Prostate gland (tissue), 2 donors: ENCODE measurements at regions not wholly inside any gene's neighbourhood (a gene's known extent, or its start where the extent isn't known, plus 50 kb on each side); places are given as distances from the start of the nearest gene placed in this dataset.

Experiments
- CTCF ChIP-seq, 4 experiments: fragments of 200-600 bp in 2 of 4; fragments of 450-650 bp in 2 of 4; sonication (generic) in 2 of 4; IDR thresholded peaks; 1 replicate in 3 of 4; 2 replicates in 1 of 4; pipeline ENCODE4 v1.5.1; 2016 to 2019; ENCODE audit warnings: antibody characterized with exemption in 4 of 4, mild to moderate bottlenecking in 2 of 4, moderate library complexity in 2 of 4
- POLR2A ChIP-seq: fragments of 450-650 bp; IDR thresholded peaks from one replicate; pipeline ENCODE4 v1.6.1; 2016; ENCODE audit warnings: antibody characterized with exemption, mild to moderate bottlenecking
- POLR2AphosphoS5 ChIP-seq: sonication (generic); formaldehyde crosslinking; IDR thresholded peaks from one replicate; pipeline ENCODE4 v1.6.1; 2017; ENCODE audit warnings: antibody characterized with exemption

GRCh38 chr6:119453242-119454200 lies 104.0 kb upstream of the MAN1A1 start:
- TF ChIP-seq CTCF (IDR thresholded peaks at IDR 0.05) (no peak), POLR2AphosphoS5 (no peak), POLR2A (no peak)
